ENCODE measurements at regions not wholly inside any gene's neighbourhood (a gene's known extent, or its start where the extent isn't known, plus 50 kb on each side); places are given as distances from the start of the nearest gene placed in this dataset.

DNA sequence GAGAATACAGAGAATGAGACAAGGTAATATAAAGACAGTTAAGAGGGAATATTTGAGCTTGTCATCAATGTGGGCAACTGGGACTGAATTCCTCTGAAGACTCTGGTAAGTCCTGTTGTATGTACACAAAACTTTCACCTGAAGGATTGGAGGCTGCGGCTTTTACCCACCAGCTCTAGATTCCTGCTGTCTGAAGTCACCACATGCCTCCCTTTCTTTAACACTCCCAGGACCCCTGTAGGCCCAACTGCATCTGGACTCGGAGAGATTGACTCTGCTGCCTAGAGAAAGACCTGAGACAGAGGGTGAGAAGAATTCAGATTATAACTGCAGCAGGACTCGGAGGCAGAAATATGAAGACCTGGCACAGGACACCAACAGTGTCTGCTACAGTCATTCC, 1048.0 kb downstream of the PDHA2 start:
- no peak for TF ChIP-seq POLR2A (IDR thresholded peaks at IDR 0.05)
- TF ChIP-seq, protein P1, sequence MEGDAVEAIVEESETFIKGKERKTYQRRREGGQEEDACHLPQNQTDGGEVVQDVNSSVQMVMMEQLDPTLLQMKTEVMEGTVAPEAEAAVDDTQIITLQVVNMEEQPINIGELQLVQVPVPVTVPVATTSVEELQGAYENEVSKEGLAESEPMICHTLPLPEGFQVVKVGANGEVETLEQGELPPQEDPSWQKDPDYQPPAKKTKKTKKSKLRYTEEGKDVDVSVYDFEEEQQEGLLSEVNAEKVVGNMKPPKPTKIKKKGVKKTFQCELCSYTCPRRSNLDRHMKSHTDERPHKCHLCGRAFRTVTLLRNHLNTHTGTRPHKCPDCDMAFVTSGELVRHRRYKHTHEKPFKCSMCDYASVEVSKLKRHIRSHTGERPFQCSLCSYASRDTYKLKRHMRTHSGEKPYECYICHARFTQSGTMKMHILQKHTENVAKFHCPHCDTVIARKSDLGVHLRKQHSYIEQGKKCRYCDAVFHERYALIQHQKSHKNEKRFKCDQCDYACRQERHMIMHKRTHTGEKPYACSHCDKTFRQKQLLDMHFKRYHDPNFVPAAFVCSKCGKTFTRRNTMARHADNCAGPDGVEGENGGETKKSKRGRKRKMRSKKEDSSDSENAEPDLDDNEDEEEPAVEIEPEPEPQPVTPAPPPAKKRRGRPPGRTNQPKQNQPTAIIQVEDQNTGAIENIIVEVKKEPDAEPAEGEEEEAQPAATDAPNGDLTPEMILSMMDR (IDR thresholded peaks at IDR 0.05 in 4 of 5, conservative IDR thresholded peaks at IDR 0.05 in 1 of 5) = no peak
